IMR-90 (cell line): ENCODE measurements at regions not wholly inside any gene's neighbourhood (a gene's known extent, or its start where the extent isn't known, plus 50 kb on each side); places are given as distances from the start of the nearest gene placed in this dataset.

Experiments used
- ATAC-seq: fragments of 200-7000 bp; cut with Tn5 transposase; 2 replicates; pipeline ENCODE4 v1.9.1; 2020; ENCODE audit warnings: low read depth, mild to moderate bottlenecking, moderate library complexity
- BruUV-seq: library from RNA; stranded (reverse); fragments of 400-500 nt; replicated peaks from 2 replicates; lab custom pipeline; 2021; lab: Mats Ljungman, UMichigan
- CTCF ChIA-PET: fragments of 300-600 bp; formaldehyde crosslinking; extraction: SDS; loops from one replicate; lab custom pipeline; 2021; ENCODE audit warnings: antibody characterized with exemption; lab: Yijun Ruan, JAX
- POLR2A ChIA-PET: fragments of 300-600 bp; sonication (Branson Sonifier 250); formaldehyde crosslinking; loops from one replicate; lab custom pipeline; 2022; ENCODE audit warnings: antibody characterized with exemption; ENCODE audit not compliant: unreplicated experiment; lab: Charles Lee
- DNase-seq: peaks from one replicate; pipeline ENCODE4 v3.0.0; 2013
- H2AFZ ChIP-seq: replicated peaks from 2 replicates; pipeline ENCODE3; 2013; ENCODE audit warnings: low read length, mild to moderate bottlenecking; ENCODE audit not compliant: poor library complexity
- H2AK5ac ChIP-seq: 2 replicates; pipeline ENCODE4 v1.6.1; 2013; ENCODE audit warnings: low read depth, low read length, inconsistent platforms
- H2AK9ac ChIP-seq: replicated peaks from 2 replicates; pipeline ENCODE3; 2013; ENCODE audit warnings: mild to moderate bottlenecking, low read depth, low read length, moderate library complexity; ENCODE audit not compliant: poor library complexity
- H2BK120ac ChIP-seq: 2 replicates; pipeline ENCODE4 v1.6.1; 2013; ENCODE audit warnings: low read depth, low read length, inconsistent platforms
- H2BK15ac ChIP-seq: 3 replicates; pipeline ENCODE4 v1.6.1; 2013; ENCODE audit warnings: low read depth, low read length, inconsistent platforms
- H2BK20ac ChIP-seq: 2 replicates; pipeline ENCODE4 v1.6.1; 2013; ENCODE audit warnings: low read depth, mild to moderate bottlenecking, inconsistent platforms, low read length, moderate library complexity
- H2BK5ac ChIP-seq: 2 replicates; pipeline ENCODE4 v1.6.1; 2013; ENCODE audit warnings: mild to moderate bottlenecking, low read depth, low read length, inconsistent platforms; ENCODE audit not compliant: poor library complexity, severe bottlenecking
- H3K14ac ChIP-seq: replicated peaks from 2 replicates; pipeline ENCODE4 v1.6.1; 2013; ENCODE audit warnings: low read depth, low read length, inconsistent platforms
- H3K18ac ChIP-seq: 2 replicates; pipeline ENCODE4 v1.6.1; 2013; ENCODE audit warnings: low read depth, low read length, control low read depth
- H3K23ac ChIP-seq: 2 replicates; pipeline ENCODE4 v1.6.1; 2013; ENCODE audit warnings: low read depth, low read length, inconsistent platforms
- H3K27ac ChIP-seq: 2 replicates; pipeline ENCODE4 v1.5.1; 2013; ENCODE audit warnings: mild to moderate bottlenecking, control low read depth, low read length; ENCODE audit not compliant: insufficient read depth
- H3K27me3 ChIP-seq: 2 replicates; pipeline ENCODE4 v1.6.1; 2013; ENCODE audit warnings: low read length; ENCODE audit not compliant: control insufficient read depth, insufficient read depth
- H3K36me3 ChIP-seq: 2 replicates; pipeline ENCODE4 v1.6.1; 2013; ENCODE audit warnings: low read length, mixed read lengths; ENCODE audit not compliant: control insufficient read depth, insufficient read depth
- H3K4ac ChIP-seq: 2 replicates; pipeline ENCODE4 v1.6.1; 2013; ENCODE audit warnings: low read depth, low read length, inconsistent platforms
- H3K4me1 ChIP-seq: 2 replicates; pipeline ENCODE4 v1.6.1; 2013; ENCODE audit warnings: low read length, mixed read lengths; ENCODE audit not compliant: control insufficient read depth, insufficient read depth
- H3K4me2 ChIP-seq: 2 replicates; pipeline ENCODE4 v1.6.1; 2013; ENCODE audit warnings: low read depth, mild to moderate bottlenecking, control low read depth, low read length, moderate library complexity
- H3K4me3 ChIP-seq: 2 replicates; pipeline ENCODE4 v1.5.1; 2013; ENCODE audit warnings: low read depth, mild to moderate bottlenecking, control low read depth, low read length, moderate library complexity; ENCODE audit not compliant: insufficient read depth
- H3K56ac ChIP-seq: 2 replicates; pipeline ENCODE4 v1.6.1; 2013; ENCODE audit warnings: low read length, inconsistent platforms; ENCODE audit not compliant: insufficient read depth; ENCODE audit errors: extremely low read depth
- H3K79me1 ChIP-seq, 2 experiments: 2 replicates each; pipeline ENCODE4 v1.6.1; 2013; ENCODE audit warnings: low read length in 2 of 2, inconsistent platforms in 1 of 2, low read depth in 1 of 2
- H3K9ac ChIP-seq: 2 replicates; pipeline ENCODE4 v1.6.1; 2013; ENCODE audit warnings: low read depth, low read length, control low read depth
- H3K9me1 ChIP-seq: 2 replicates; pipeline ENCODE4 v1.6.1; 2013; ENCODE audit warnings: low read length, inconsistent platforms; ENCODE audit not compliant: insufficient read depth
- H3K9me3 ChIP-seq: 2 replicates; pipeline ENCODE4 v1.6.1; 2013; ENCODE audit warnings: low read length; ENCODE audit not compliant: control insufficient read depth, insufficient read depth
- H4K20me1 ChIP-seq: 2 replicates; pipeline ENCODE4 v1.6.1; 2013; ENCODE audit warnings: low read length, inconsistent platforms; ENCODE audit not compliant: insufficient read depth
- H4K5ac ChIP-seq: 2 replicates; pipeline ENCODE4 v1.6.1; 2013; ENCODE audit warnings: mild to moderate bottlenecking, low read depth, low read length, control low read depth
- H4K8ac ChIP-seq, 2 experiments: 2 replicates each; pipeline ENCODE4 v1.6.1; 2013; ENCODE audit warnings: low read depth in 2 of 2, low read length in 2 of 2, control low read depth in 1 of 2, inconsistent platforms in 1 of 2
- H4K91ac ChIP-seq: 2 replicates; pipeline ENCODE4 v1.6.1; 2013; ENCODE audit warnings: low read depth, low read length, inconsistent platforms; ENCODE audit not compliant: insufficient read depth
- BHLHE40 ChIP-seq: fragments of 150-350 bp; IDR thresholded peaks from 2 replicates; pipeline ENCODE4 v1.6.1; 2016; ENCODE audit warnings: mild to moderate bottlenecking, low read depth, low read length
- CEBPB ChIP-seq: IDR thresholded peaks from 2 replicates; pipeline ENCODE4 v1.6.1; 2012; ENCODE audit warnings: low read depth, low read length, improper control_type of control experiment
- CHD1 ChIP-seq: IDR thresholded peaks from 2 replicates; pipeline ENCODE4 v1.6.1; 2012; ENCODE audit warnings: low read depth, low read length, improper control_type of control experiment
- CTCF ChIP-seq: conservative IDR thresholded peaks from 2 replicates; pipeline ENCODE4 v1.5.1; 2012; ENCODE audit warnings: mild to moderate bottlenecking, low read depth, low read length, improper control_type of control experiment
- ELK1 ChIP-seq: fragments of 150-350 bp; IDR thresholded peaks from 2 replicates; pipeline ENCODE4 v1.6.1; 2016; ENCODE audit warnings: low read depth, mild to moderate bottlenecking, low read length, moderate library complexity, borderline replicate concordance
- FOS ChIP-seq: fragments of 150-350 bp; IDR thresholded peaks from 2 replicates; pipeline ENCODE4 v1.6.1; 2016; ENCODE audit warnings: low read depth, low read length
- MAFK ChIP-seq: IDR thresholded peaks from 2 replicates; pipeline ENCODE4 v1.6.1; 2012; ENCODE audit warnings: low read depth, low read length, improper control_type of control experiment
- MAZ ChIP-seq: IDR thresholded peaks from 2 replicates; pipeline ENCODE4 v1.6.1; 2012; ENCODE audit warnings: low read depth, mild to moderate bottlenecking, low read length, improper control_type of control experiment, moderate library complexity, borderline replicate concordance
- MXI1 ChIP-seq: IDR thresholded peaks from 2 replicates; pipeline ENCODE4 v1.6.1; 2012; ENCODE audit warnings: low read depth, mild to moderate bottlenecking, low read length, moderate library complexity, borderline replicate concordance
- NFE2L2 ChIP-seq: fragments of 150-350 bp; IDR thresholded peaks from 2 replicates; pipeline ENCODE4 v1.6.1; 2016; ENCODE audit warnings: low read depth, mild to moderate bottlenecking, low read length
- POLR2A ChIP-seq: IDR thresholded peaks from 2 replicates; pipeline ENCODE4 v1.6.1; 2012; ENCODE audit warnings: mild to moderate bottlenecking, low read depth, low read length
- RAD21 ChIP-seq: IDR thresholded peaks from 2 replicates; pipeline ENCODE4 v1.6.1; 2012; ENCODE audit warnings: low read length, improper control_type of control experiment
- RCOR1 ChIP-seq: IDR thresholded peaks from 2 replicates; pipeline ENCODE4 v1.6.1; 2012; ENCODE audit warnings: mild to moderate bottlenecking, low read length, improper control_type of control experiment; ENCODE audit not compliant: insufficient replicate concordance
- RFX5 ChIP-seq: IDR thresholded peaks from 2 replicates; pipeline ENCODE4 v1.8.0; 2012; ENCODE audit warnings: low read depth, mild to moderate bottlenecking, low read length, moderate library complexity
- SMC3 ChIP-seq: fragments of 150-350 bp; IDR thresholded peaks from 2 replicates; pipeline ENCODE4 v1.6.1; 2016; ENCODE audit warnings: low read depth, mild to moderate bottlenecking, antibody characterized with exemption, low read length, moderate library complexity
- USF2 ChIP-seq: fragments of 150-350 bp; IDR thresholded peaks from 2 replicates; pipeline ENCODE4 v1.6.1; 2017; ENCODE audit warnings: mild to moderate bottlenecking, antibody characterized with exemption, low read length, low read depth
- dilution Hi-C: fragments of 300-500 bp; cut with HindIII; formaldehyde crosslinking; loops from one replicate; pipeline ENCODE4 v1.14.3; 2018; ENCODE audit warnings: low sequenced_read_pairs; ENCODE audit not compliant: unreplicated experiment
- in situ Hi-C: fragments of 300-500 bp; cut with MboI; formaldehyde crosslinking; loops from 3 replicates; pipeline ENCODE4 v1.14.3; 2019; ENCODE audit warnings: low sequenced_read_pairs, inconsistent platforms, mixed read lengths
- intact Hi-C: fragments of 100-400 bp; cut with micrococcal nuclease; formaldehyde crosslinking; loops from 2 replicates; pipeline ENCODE4 v1.10.0; 2022

GRCh38 chr3:162780313-162780712 lies 1283.7 kb downstream of the OTOL1 start:
- Histone ChIP-seq H3K27me3 (no peaks in the 10 kb centered on the region), H3K27ac (no peak overlapping the region), H4K5ac (no peak overlapping the region), H3K79me1 (no peaks in the 10 kb centered on the region), H3K36me3 (no peaks in the 10 kb centered on the region), H2BK5ac (no peak overlapping the region), H3K14ac (no peak overlapping the region), H2BK120ac (no peak overlapping the region), H2BK15ac (no peak overlapping the region), H4K8ac (no peak overlapping the region), H4K20me1 (no peaks in the 10 kb centered on the region), H3K18ac (no peak overlapping the region), H2BK20ac (no peak overlapping the region), H3K9ac (no peak overlapping the region), H3K9me3 (no peaks in the 10 kb centered on the region), H4K91ac (no peak overlapping the region), H2AK5ac (no peak overlapping the region), H3K4me3 (no peak overlapping the region), H3K56ac (no peak overlapping the region), H2AFZ (no peak overlapping the region), H3K4me2 (no peak overlapping the region), H3K4ac (no peak overlapping the region), H3K23ac (no peak overlapping the region), H3K9me1 (no peaks in the 10 kb centered on the region), H3K4me1 (no peaks in the 10 kb centered on the region), H2AK9ac (no peak overlapping the region)
- dilution Hi-C loops (no loop called here), in situ Hi-C loops (loop anchor here (25.0 kb wide), 1 partner anchor 132 kb away; no protein-coding TSS in a partner anchor), intact Hi-C loops (loop anchor here (10.0 kb wide), 1 partner anchor 54 kb away; no protein-coding TSS in a partner anchor)
- ATAC-seq (no peak), DNase-seq (no peak)
- no peak for TF ChIP-seq MAFK
- no peak for TF ChIP-seq MXI1
- TF ChIP-seq ELK1 = no peak
- no peak for TF ChIP-seq CHD1
- TF ChIP-seq RAD21 = no peak
- no peak for TF ChIP-seq FOS
- TF ChIP-seq MAZ = no peak
- TF ChIP-seq SMC3 = no peak
- no peak for TF ChIP-seq USF2
- no peak for TF ChIP-seq RFX5
- no peak for TF ChIP-seq POLR2A
- TF ChIP-seq BHLHE40 = no peak
- TF ChIP-seq RCOR1 = no peak
- TF ChIP-seq NFE2L2 = no peak
- TF ChIP-seq CEBPB = no peak
- TF ChIP-seq CTCF = no peak
- ChIA-PET POLR2A (no interaction called here), CTCF (no interaction called here)
- BruUV-seq = no TSS peak
